Right renal cortex interstitium (tissue), 3 donors: ENCODE measurements at regions not wholly inside any gene's neighbourhood (a gene's known extent, or its start where the extent isn't known, plus 50 kb on each side); places are given as distances from the start of the nearest gene placed in this dataset.

Experiments
- DNase-seq, 3 donors: peaks; one replicate each; pipeline ENCODE4 v3.0.0-alpha.2; 2013; ENCODE audit warnings: low read depth in 3 of 3, low spot score in 2 of 3

GRCh38 chr1:88376421-88376820, 307.7 kb upstream of the PKN2 start:
- DNase-seq = no peak

DNA sequence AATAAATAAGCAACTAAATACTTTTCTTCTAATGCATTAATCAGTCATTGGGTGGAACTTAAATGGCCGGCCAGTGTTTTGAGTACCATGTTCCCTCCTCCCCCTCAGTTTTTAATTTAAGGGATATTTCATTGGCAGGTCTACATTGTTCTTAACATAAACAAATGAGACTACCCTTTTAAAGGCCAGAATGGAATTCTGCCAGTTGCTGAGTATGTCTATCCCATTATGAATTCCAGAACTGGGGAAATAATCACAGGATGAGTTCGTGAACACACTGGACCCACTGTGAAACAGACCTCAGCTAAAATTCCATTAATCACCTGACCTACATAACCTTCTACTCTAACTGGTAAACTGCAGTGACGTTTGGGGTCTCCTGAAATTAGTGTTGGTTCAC, 305.5 kb upstream of the PKN2 start:
- DNase-seq = no peak

DNA sequence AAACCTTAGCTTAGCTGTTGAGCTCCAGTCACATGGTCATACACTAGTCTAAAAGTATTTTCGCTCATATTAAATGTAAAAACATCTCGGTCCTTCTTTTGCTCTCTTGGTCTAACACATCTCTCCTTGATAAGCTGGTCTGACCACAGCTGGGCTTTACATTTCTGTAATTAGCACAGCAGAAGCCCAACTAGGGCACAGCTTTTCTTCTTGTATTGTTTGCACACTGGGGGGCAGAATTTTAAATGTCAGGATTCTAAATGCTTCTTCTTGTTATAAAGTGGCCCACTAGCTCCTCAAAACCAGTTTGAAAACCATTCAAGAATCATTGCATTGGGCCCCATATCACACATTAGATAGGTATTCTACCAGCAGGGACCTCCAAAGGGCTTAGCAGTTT, 289.1 kb upstream of the PKN2 start:
- DNase-seq = no peak

GRCh38 chr1:88398338-88398737, 285.7 kb upstream of the PKN2 start:
- no peak for DNase-seq

- DNase-seq = no peak
Observed at GRCh38 chr1:88399690-88400089, 284.4 kb upstream of the PKN2 start.

- no peak for DNase-seq
Observed at GRCh38 chr1:88401313-88401712, 282.8 kb upstream of the PKN2 start.

DNA sequence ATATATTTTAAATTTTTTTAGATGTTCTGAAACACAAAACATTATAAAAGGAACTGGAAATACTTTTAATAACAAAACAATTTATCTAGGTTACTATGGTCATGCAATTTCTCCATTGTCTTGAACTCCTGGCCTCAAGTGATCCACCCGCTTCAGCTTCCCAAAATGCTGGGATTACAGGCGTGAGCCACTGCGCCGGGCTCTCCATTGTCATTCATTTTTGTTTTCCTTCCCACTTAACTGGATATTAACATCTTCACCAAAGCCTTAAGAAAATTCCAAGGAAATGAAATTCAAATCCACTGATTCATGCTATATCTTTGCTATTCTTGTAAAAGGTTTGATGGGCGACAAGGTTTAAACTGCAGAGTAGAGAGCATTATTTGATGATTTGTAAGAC, 279.5 kb upstream of the PKN2 start:
- DNase-seq = no peak

DNA sequence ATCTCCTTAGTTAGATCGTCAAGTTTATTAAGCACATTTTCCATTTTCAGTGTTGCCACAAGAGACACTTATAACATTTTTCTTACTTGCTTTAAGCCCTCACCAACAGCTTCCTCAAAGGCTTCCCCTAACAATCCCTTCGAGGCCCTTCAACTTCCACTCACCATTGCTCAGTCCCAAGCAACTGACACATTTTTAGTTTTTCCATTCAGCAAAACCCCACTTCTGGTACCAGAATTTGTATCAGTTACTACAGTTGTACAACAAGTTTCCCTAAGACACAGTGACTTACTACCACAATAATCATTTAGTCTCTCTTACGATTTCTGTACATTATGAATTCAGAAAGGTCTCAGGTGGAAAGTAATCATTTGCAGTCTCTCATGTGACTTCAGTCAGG, 276.8 kb upstream of the PKN2 start:
- no peak for DNase-seq

- DNase-seq = no peak
Observed at GRCh38 chr1:88421997-88422396, 262.1 kb upstream of the PKN2 start.

- DNase-seq = no peak
Observed at GRCh38 chr1:88433556-88433955, 250.5 kb upstream of the PKN2 start.

DNA sequence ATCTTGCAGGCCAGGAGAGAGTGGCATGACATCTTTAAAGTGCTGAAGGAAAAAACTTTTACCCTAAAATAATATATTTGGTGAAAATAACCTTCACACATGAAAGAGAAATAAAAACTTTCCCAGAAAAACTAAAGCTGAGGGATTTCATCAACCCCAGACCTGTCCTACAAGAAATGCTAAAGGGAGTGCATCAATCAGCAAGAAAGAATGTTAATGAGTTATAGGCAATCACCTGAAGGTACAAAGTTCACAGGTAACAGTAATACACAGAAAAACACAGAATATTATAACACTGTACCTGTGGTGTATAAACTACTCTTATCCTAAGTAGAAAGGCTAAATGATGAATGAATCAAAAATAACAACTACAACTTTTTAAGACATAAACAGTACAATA, 249.2 kb upstream of the PKN2 start:
- no peak for DNase-seq

DNA sequence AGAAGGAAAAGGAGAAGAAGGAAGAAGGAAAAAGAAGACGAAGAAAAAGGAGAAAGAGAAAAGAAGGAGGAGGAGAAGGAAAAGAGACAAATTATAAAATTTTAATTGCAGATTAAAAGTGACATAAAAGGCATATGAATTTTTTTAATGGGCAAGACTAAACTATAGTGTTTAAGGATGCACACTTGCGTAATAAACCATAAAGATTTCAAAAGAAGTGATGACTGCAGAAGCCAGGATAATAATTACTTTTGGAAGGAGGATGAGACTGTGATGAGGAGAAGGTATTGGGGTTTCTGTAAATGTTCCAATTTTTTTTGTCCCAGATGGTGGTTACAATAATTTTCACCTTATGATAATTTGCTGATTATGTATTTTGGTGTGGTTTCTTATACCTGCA, 243.1 kb upstream of the PKN2 start:
- DNase-seq = no peak

- DNase-seq = no peak
Observed at GRCh38 chr1:88451856-88452255, 232.2 kb upstream of the PKN2 start.

GRCh38 chr1:88453295-88453694, 230.8 kb upstream of the PKN2 start:
- no peak for DNase-seq

DNA sequence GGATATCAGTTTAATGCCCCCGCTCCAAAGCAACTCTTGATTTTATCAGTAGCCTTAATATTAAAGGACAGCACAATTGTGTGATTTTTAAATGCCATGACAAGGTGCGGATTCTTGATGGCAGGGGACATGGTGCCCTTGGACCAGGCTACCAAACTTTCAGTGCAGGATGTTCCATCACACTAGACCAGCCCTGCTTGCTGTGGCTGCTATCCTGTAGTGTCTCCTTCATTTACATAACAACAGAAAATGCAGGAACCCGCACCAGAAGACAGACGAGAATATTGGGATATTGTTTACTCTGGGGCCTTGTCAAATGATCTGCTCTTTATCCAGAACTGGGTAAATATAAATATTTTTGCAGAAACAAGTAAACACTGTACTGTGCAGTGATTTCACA, 229.3 kb upstream of the PKN2 start:
- DNase-seq = no peak

- no peak for DNase-seq
Observed at GRCh38 chr1:88455621-88456256, 228.3 kb upstream of the PKN2 start.

- no peak for DNase-seq
Observed at GRCh38 chr1:88457197-88457596, 226.9 kb upstream of the PKN2 start.

- no peak for DNase-seq
Observed at GRCh38 chr1:88461007-88461406, 223.1 kb upstream of the PKN2 start.

GRCh38 chr1:88462096-88462487, 222.0 kb upstream of the PKN2 start:
- DNase-seq = peak in 1 of 3 donors; percentile 1

- DNase-seq = peak in 2 of 3 donors; percentile 19 to 21
Observed at GRCh38 chr1:88462488-88463261, 221.4 kb upstream of the PKN2 start.

GRCh38 chr1:88463401-88463985, 220.6 kb upstream of the PKN2 start:
- DNase-seq = no peak

GRCh38 chr1:88466011-88466410, 218.1 kb upstream of the PKN2 start:
- DNase-seq = no peak
